ENCODE measurements at regions not wholly inside any gene's neighbourhood (a gene's known extent, or its start where the extent isn't known, plus 50 kb on each side); places are given as distances from the start of the nearest gene placed in this dataset.

- no peak for DNase-seq (ENCODE audit: low read depth in 1 of 2, low spot score in 1 of 2)
- H3K4me3 ChIP-seq (replicated peaks; ENCODE audit: insufficient read depth, low read length) = no peak overlapping the region
- no peak for TF ChIP-seq REST (IDR thresholded peaks at IDR 0.05; ENCODE audit: insufficient replicate concordance, low read depth)
- no peak for TF ChIP-seq POLR2AphosphoS5 (IDR thresholded peaks at IDR 0.05; ENCODE audit: low read depth)
- TF ChIP-seq, protein P1, sequence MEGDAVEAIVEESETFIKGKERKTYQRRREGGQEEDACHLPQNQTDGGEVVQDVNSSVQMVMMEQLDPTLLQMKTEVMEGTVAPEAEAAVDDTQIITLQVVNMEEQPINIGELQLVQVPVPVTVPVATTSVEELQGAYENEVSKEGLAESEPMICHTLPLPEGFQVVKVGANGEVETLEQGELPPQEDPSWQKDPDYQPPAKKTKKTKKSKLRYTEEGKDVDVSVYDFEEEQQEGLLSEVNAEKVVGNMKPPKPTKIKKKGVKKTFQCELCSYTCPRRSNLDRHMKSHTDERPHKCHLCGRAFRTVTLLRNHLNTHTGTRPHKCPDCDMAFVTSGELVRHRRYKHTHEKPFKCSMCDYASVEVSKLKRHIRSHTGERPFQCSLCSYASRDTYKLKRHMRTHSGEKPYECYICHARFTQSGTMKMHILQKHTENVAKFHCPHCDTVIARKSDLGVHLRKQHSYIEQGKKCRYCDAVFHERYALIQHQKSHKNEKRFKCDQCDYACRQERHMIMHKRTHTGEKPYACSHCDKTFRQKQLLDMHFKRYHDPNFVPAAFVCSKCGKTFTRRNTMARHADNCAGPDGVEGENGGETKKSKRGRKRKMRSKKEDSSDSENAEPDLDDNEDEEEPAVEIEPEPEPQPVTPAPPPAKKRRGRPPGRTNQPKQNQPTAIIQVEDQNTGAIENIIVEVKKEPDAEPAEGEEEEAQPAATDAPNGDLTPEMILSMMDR (IDR thresholded peaks at IDR 0.05; ENCODE audit: insufficient read depth, low read length) = no peak
- TF ChIP-seq SPI1 (IDR thresholded peaks at IDR 0.05; ENCODE audit: borderline replicate concordance, low read depth) = no peak
These were observed 276.3 kb downstream of the CD83 start for GRCh38 chr6:14393910-14394309.

GRCh38 chr6:14396392-14396791 lies 278.8 kb downstream of the CD83 start:
- TF ChIP-seq SPI1 (IDR thresholded peaks at IDR 0.05; ENCODE audit: borderline replicate concordance, low read depth) (no peak), REST (IDR thresholded peaks at IDR 0.05; ENCODE audit: insufficient replicate concordance, low read depth) (no peak), POLR2AphosphoS5 (IDR thresholded peaks at IDR 0.05; ENCODE audit: low read depth) (no peak), GABPA (IDR thresholded peaks at IDR 0.05; ENCODE audit: low read depth) (no peak)
- TF ChIP-seq, protein P1 (IDR thresholded peaks at IDR 0.05; ENCODE audit: insufficient read depth, low read length) = no peak
- Histone ChIP-seq H3K27ac (replicated peaks) (no peak overlapping the region), H3K4me3 (replicated peaks; ENCODE audit: insufficient read depth, low read length) (no peak overlapping the region), H3K27me3 (ENCODE audit: insufficient read depth, poor library complexity, severe bottlenecking) (no peaks in the 10 kb centered on the region)
- no peak for DNase-seq (ENCODE audit: low read depth in 1 of 2, low spot score in 1 of 2)

More at GRCh38 chr6:14393910-14394309, 276.3 kb downstream of the CD83 start:
- Histone ChIP-seq H3K27me3 (ENCODE audit: insufficient read depth, poor library complexity, severe bottlenecking) (no peaks in the 10 kb centered on the region), H3K27ac (replicated peaks) (no peak overlapping the region)

DNA sequence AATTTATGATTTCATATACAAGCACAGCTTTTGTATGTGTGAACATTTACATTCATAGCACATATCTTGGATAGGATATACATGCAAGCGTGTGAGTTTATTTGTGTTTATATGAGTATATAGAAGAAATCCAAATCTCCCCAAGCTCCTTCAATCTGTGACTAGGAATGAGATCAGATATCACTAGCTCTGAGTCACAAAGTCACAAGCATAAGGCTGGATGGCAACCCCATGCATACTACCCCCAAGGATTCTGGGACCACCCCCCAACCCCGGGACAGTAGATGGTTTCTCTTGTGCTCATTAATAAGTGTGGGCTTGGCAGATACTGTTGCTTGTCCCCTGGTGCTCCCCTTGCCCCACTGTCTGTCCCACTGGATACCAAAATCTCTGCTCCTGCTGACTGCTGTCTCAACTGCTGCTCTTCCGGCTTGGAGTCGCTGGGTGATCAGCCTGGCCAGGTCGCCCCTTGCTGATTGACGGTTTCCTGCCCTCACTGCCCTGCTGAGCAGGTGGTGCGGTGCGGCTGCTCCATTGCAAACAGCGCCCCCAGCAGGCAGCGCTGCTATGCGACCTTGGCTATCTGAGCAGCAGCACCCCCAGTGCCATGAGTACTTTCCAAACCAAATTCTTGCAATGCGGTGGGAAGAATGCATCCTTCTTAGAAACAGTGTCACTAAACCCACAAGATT lies 279.4 kb downstream of the CD83 start:
- Histone ChIP-seq H3K27me3 (ENCODE audit: insufficient read depth, poor library complexity, severe bottlenecking) (no peaks in the 10 kb centered on the region), H3K4me3 (replicated peaks; ENCODE audit: insufficient read depth, low read length) (no peak overlapping the region), H3K27ac (replicated peaks) (no peak overlapping the region)
- TF ChIP-seq POLR2AphosphoS5 (IDR thresholded peaks at IDR 0.05; ENCODE audit: low read depth) (no peak), GABPA (IDR thresholded peaks at IDR 0.05; ENCODE audit: low read depth) (no peak), REST (IDR thresholded peaks at IDR 0.05; ENCODE audit: insufficient replicate concordance, low read depth) (no peak), SPI1 (IDR thresholded peaks at IDR 0.05; ENCODE audit: borderline replicate concordance, low read depth) (no peak)
- no peak for DNase-seq (ENCODE audit: low read depth in 1 of 2, low spot score in 1 of 2)

All from HL-60 (cell line).